SK-N-SH treated with all-trans-retinoic acid at 6 μM for 48 hours (cell line): ENCODE measurements at regions not wholly inside any gene's neighbourhood (a gene's known extent, or its start where the extent isn't known, plus 50 kb on each side); places are given as distances from the start of the nearest gene placed in this dataset.

Source experiments
- ATAC-seq: fragments of 200-7000 bp; cut with Tn5 transposase; 3 replicates; pipeline ENCODE4 v1.9.1; 2020; ENCODE audit warnings: mild to moderate bottlenecking, moderate library complexity
- ARNTL ChIP-seq: fragments of 450-650 bp; formaldehyde crosslinking; IDR thresholded peaks from 2 replicates; pipeline ENCODE4 v1.5.0; 2020; ENCODE audit warnings: low read depth, mild to moderate bottlenecking, moderate library complexity, borderline replicate concordance
- BACH2 ChIP-seq: fragments of 250-450 bp; sonication (Bioruptor Pico); IDR thresholded peaks from 2 replicates; pipeline ENCODE4 v1.9.0; 2021; ENCODE audit warnings: mild to moderate bottlenecking, borderline replicate concordance
- CSDC2 ChIP-seq: fragments of 250-450 bp; sonication (Bioruptor Pico); IDR thresholded peaks from 2 replicates; pipeline ENCODE4 v1.5.0; 2020; ENCODE audit warnings: mild to moderate bottlenecking, moderate library complexity
- ESRRG ChIP-seq: fragments of 250-450 bp; sonication (Bioruptor Pico); IDR thresholded peaks from 2 replicates; pipeline ENCODE4 v1.6.1; 2021; ENCODE audit warnings: mild to moderate bottlenecking
- GLIS3 ChIP-seq: fragments of 250-450 bp; sonication (Bioruptor Pico); IDR thresholded peaks from 2 replicates; pipeline ENCODE4 v1.5.0; 2020; ENCODE audit warnings: mild to moderate bottlenecking, moderate library complexity
- ISL1 ChIP-seq: fragments of 250-450 bp; sonication (Bioruptor Pico); IDR thresholded peaks from 2 replicates; pipeline ENCODE4 v2.1.2; 2022; ENCODE audit warnings: mild to moderate bottlenecking, moderate library complexity
- OSR1 ChIP-seq: fragments of 250-450 bp; sonication (Bioruptor Pico); IDR thresholded peaks from 2 replicates; pipeline ENCODE4 v1.8.0; 2022; ENCODE audit warnings: moderate library complexity, mild to moderate bottlenecking, inconsistent platforms
- RARB ChIP-seq: fragments of 250-450 bp; sonication (Bioruptor Pico); IDR thresholded peaks from 2 replicates; pipeline ENCODE4 v1.8.0; 2021; ENCODE audit warnings: mild to moderate bottlenecking, moderate library complexity
- SNAI2 ChIP-seq: fragments of 250-450 bp; sonication (Bioruptor Pico); IDR thresholded peaks from 2 replicates; pipeline ENCODE4 v1.5.0; 2020; ENCODE audit warnings: mild to moderate bottlenecking, moderate library complexity
- TCF4 ChIP-seq: fragments of 250-450 bp; sonication (Bioruptor Pico); IDR thresholded peaks from 2 replicates; pipeline ENCODE4 v1.8.0; 2021; ENCODE audit warnings: mild to moderate bottlenecking, moderate library complexity, borderline replicate concordance
- TOX ChIP-seq: fragments of 250-450 bp; sonication (Bioruptor Pico); IDR thresholded peaks from 2 replicates; pipeline ENCODE4 v1.8.0; 2021; ENCODE audit warnings: mild to moderate bottlenecking, moderate library complexity, borderline replicate concordance
- ZC3H10 ChIP-seq: fragments of 250-450 bp; sonication (Bioruptor Pico); IDR thresholded peaks from 2 replicates; pipeline ENCODE4 v1.5.1; 2021; ENCODE audit warnings: mild to moderate bottlenecking, moderate library complexity
- ZFP3 ChIP-seq: fragments of 250-450 bp; sonication (Bioruptor Pico); IDR thresholded peaks from 2 replicates; pipeline ENCODE4 v1.5.0; 2020; ENCODE audit warnings: mild to moderate bottlenecking, moderate library complexity
- ZFP30 ChIP-seq: fragments of 450-650 bp; formaldehyde crosslinking; IDR thresholded peaks from 2 replicates; pipeline ENCODE4 v1.5.0; 2022; ENCODE audit warnings: mild to moderate bottlenecking, moderate library complexity
- ZNF565 ChIP-seq: fragments of 450-650 bp; formaldehyde crosslinking; conservative IDR thresholded peaks from 2 replicates; pipeline ENCODE4 v1.5.0; 2020; ENCODE audit warnings: low read depth, mild to moderate bottlenecking, moderate library complexity
- ZNF70 ChIP-seq: fragments of 450-650 bp; formaldehyde crosslinking; IDR thresholded peaks from 2 replicates; pipeline ENCODE4 v1.5.0; 2020; ENCODE audit warnings: mild to moderate bottlenecking, moderate library complexity
- ZNF8 ChIP-seq: fragments of 450-650 bp; formaldehyde crosslinking; IDR thresholded peaks from 2 replicates; pipeline ENCODE4 v1.5.0; 2020; ENCODE audit warnings: mild to moderate bottlenecking, moderate library complexity
- TF ChIP-seq, protein P1 (sequence below): fragments of 250-450 bp; sonication (Bioruptor Pico); IDR thresholded peaks from 2 replicates; pipeline ENCODE4 v1.8.0; 2020; ENCODE audit warnings: mild to moderate bottlenecking, moderate library complexity, borderline replicate concordance
- TF ChIP-seq, protein P2 (sequence below): fragments of 250-450 bp; sonication (Bioruptor Pico); IDR thresholded peaks from 2 replicates; pipeline ENCODE4 v1.5.1; 2021; ENCODE audit warnings: mild to moderate bottlenecking, moderate library complexity
- TF ChIP-seq, protein P3 (sequence below): fragments of 250-450 bp; sonication (Bioruptor Pico); IDR thresholded peaks from 2 replicates; pipeline ENCODE4 v1.8.0; 2021; ENCODE audit warnings: low read depth, mild to moderate bottlenecking, moderate library complexity, borderline replicate concordance
- TF ChIP-seq, protein P4 (sequence below): fragments of 250-450 bp; sonication (Bioruptor Pico); IDR thresholded peaks from 2 replicates; pipeline ENCODE4 v1.5.0; 2020; ENCODE audit warnings: mild to moderate bottlenecking, moderate library complexity

DNA sequence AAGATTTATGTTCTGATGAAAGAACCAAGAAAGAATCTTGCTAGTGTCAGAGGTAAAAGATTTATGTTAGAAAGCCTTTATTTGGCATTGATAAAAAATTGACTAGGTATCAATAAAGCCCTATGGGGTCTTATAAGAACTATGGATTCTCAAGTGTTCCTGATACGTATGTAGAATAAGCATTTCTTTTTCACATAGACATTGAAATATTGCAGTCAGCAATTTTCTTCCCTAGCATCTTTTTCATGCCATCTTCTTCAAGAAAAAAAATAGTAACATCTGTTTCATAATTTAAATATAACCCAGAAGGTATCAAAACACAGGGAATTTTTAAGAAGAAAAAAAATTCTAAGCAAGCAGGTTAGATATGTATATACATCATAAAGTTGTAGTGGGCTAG lies 230.6 kb downstream of the CENPW start:
- ATAC-seq, result no peak
- TF ChIP-seq TOX (CRISPR knock-in tag) (no peak), ISL1 (CRISPR knock-in tag) (no peak)
- TF ChIP-seq, all 23 proteins: peak for 0

DNA sequence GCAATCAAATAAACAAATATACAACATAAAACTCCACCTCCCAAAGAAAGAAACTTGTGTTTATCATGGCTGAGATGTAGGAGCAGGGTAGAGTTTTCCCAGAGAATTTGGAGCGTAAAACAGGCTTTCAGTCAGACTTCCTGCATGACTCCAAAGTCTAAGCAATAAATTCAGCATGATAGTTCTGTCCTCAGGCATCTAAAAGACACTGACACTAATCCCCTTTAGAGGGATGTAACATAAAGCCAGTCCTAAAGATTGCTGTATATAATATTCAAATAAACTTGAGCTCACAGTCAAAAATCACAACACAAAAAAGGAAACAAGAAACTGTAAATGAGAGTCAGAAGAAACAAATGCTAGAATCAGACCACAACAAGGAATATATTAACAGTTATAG lies 234.4 kb downstream of the CENPW start:
- TF ChIP-seq, protein P1, sequence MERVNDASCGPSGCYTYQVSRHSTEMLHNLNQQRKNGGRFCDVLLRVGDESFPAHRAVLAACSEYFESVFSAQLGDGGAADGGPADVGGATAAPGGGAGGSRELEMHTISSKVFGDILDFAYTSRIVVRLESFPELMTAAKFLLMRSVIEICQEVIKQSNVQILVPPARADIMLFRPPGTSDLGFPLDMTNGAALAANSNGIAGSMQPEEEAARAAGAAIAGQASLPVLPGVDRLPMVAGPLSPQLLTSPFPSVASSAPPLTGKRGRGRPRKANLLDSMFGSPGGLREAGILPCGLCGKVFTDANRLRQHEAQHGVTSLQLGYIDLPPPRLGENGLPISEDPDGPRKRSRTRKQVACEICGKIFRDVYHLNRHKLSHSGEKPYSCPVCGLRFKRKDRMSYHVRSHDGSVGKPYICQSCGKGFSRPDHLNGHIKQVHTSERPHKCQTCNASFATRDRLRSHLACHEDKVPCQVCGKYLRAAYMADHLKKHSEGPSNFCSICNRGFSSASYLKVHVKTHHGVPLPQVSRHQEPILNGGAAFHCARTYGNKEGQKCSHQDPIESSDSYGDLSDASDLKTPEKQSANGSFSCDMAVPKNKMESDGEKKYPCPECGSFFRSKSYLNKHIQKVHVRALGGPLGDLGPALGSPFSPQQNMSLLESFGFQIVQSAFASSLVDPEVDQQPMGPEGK (CRISPR knock-in tag), result no peak
- no peak for TF ChIP-seq ARNTL
- no peak for TF ChIP-seq ZNF565 (CRISPR knock-in tag)
- TF ChIP-seq TCF4 (CRISPR knock-in tag), result no peak
- TF ChIP-seq OSR1 (CRISPR knock-in tag), result no peak
- TF ChIP-seq SNAI2, result no peak
- TF ChIP-seq, all 23 proteins: peak for 0
- no peak for ATAC-seq

DNA sequence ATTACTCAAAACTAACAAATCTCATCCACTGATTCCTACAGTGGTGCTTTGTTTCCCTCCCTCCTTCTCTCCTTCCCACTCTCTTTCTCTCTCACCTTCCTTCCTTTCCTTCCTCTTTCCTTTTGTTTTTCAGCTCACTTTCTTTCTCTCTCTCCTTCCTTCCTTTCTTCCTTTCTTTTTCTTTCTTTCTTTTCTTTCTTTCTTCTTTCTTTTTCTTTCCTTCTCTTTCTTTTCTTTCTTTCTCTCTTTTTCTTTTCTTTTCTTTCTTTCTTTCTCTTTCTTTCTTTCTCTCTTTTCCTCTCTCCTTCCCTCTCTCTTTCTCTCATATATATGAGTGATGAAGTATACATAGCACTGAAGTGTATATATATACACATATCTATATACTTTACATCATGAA lies 241.4 kb downstream of the CENPW start:
- TF ChIP-seq, protein P1 (CRISPR knock-in tag), result no peak
- TF ChIP-seq TOX (CRISPR knock-in tag) (no peak), SNAI2 (no peak), ZNF70 (CRISPR knock-in tag) (no peak), RARB (CRISPR knock-in tag) (no peak), ZFP30 (no peak), ZNF565 (CRISPR knock-in tag) (no peak), OSR1 (CRISPR knock-in tag) (no peak), TCF4 (CRISPR knock-in tag) (no peak), BACH2 (no peak), GLIS3 (CRISPR knock-in tag) (no peak), ESRRG (no peak), ZC3H10 (CRISPR knock-in tag) (no peak), CSDC2 (CRISPR knock-in tag) (no peak), ZNF8 (CRISPR knock-in tag) (no peak), ARNTL (no peak), ZFP3 (CRISPR knock-in tag) (no peak)
- TF ChIP-seq, protein P2, sequence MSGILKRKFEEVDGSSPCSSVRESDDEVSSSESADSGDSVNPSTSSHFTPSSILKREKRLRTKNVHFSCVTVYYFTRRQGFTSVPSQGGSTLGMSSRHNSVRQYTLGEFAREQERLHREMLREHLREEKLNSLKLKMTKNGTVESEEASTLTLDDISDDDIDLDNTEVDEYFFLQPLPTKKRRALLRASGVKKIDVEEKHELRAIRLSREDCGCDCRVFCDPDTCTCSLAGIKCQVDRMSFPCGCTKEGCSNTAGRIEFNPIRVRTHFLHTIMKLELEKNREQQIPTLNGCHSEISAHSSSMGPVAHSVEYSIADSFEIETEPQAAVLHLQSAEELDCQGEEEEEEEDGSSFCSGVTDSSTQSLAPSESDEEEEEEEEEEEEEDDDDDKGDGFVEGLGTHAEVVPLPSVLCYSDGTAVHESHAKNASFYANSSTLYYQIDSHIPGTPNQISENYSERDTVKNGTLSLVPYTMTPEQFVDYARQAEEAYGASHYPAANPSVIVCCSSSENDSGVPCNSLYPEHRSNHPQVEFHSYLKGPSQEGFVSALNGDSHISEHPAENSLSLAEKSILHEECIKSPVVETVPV (CRISPR knock-in tag), result no peak
- TF ChIP-seq, protein P3, sequence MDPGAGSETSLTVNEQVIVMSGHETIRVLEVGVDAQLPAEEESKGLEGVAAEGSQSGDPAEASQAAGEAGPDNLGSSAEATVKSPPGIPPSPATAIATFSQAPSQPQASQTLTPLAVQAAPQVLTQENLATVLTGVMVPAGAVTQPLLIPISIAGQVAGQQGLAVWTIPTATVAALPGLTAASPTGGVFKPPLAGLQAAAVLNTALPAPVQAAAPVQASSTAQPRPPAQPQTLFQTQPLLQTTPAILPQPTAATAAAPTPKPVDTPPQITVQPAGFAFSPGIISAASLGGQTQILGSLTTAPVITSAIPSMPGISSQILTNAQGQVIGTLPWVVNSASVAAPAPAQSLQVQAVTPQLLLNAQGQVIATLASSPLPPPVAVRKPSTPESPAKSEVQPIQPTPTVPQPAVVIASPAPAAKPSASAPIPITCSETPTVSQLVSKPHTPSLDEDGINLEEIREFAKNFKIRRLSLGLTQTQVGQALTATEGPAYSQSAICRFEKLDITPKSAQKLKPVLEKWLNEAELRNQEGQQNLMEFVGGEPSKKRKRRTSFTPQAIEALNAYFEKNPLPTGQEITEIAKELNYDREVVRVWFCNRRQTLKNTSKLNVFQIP, result no peak
- TF ChIP-seq, protein P4, sequence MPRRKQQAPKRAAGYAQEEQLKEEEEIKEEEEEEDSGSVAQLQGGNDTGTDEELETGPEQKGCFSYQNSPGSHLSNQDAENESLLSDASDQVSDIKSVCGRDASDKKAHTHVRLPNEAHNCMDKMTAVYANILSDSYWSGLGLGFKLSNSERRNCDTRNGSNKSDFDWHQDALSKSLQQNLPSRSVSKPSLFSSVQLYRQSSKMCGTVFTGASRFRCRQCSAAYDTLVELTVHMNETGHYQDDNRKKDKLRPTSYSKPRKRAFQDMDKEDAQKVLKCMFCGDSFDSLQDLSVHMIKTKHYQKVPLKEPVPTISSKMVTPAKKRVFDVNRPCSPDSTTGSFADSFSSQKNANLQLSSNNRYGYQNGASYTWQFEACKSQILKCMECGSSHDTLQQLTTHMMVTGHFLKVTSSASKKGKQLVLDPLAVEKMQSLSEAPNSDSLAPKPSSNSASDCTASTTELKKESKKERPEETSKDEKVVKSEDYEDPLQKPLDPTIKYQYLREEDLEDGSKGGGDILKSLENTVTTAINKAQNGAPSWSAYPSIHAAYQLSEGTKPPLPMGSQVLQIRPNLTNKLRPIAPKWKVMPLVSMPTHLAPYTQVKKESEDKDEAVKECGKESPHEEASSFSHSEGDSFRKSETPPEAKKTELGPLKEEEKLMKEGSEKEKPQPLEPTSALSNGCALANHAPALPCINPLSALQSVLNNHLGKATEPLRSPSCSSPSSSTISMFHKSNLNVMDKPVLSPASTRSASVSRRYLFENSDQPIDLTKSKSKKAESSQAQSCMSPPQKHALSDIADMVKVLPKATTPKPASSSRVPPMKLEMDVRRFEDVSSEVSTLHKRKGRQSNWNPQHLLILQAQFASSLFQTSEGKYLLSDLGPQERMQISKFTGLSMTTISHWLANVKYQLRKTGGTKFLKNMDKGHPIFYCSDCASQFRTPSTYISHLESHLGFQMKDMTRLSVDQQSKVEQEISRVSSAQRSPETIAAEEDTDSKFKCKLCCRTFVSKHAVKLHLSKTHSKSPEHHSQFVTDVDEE, result no peak
- no peak for ATAC-seq
